Fibroblast of lung (primary cell): ENCODE measurements at regions not wholly inside any gene's neighbourhood (a gene's known extent, or its start where the extent isn't known, plus 50 kb on each side); places are given as distances from the start of the nearest gene placed in this dataset.

Source experiments
- CTCF ChIP-seq, 2 donors: IDR thresholded peaks in 1 of 2; conservative IDR thresholded peaks in 1 of 2; 1 replicate in 1 of 2; 2 replicates in 1 of 2; pipeline ENCODE4 v1.5.1; 2011 to 2012; ENCODE audit warnings: low read length in 2 of 2, control low read depth in 1 of 2, inconsistent platforms in 1 of 2, low read depth in 1 of 2, mild to moderate bottlenecking in 1 of 2
- EZH2 ChIP-seq: IDR thresholded peaks from 2 replicates; pipeline ENCODE4 v1.5.1; 2012; ENCODE audit warnings: low read length, control low read depth, mild to moderate bottlenecking; ENCODE audit errors: missing control alignments

GRCh38 chr12:126704609-126705008 lies 1562.4 kb upstream of the TMEM132C start:
- TF ChIP-seq CTCF (conservative IDR thresholded peaks at IDR 0.05 in 1 of 2, IDR thresholded peaks at IDR 0.05 in 1 of 2; ENCODE audit: low read depth in 1 of 2, low read length in 2 of 2) (no peak), EZH2 (no peak)
